Stomach (tissue), 8 donors: ENCODE measurements at regions not wholly inside any gene's neighbourhood (a gene's known extent, or its start where the extent isn't known, plus 50 kb on each side); places are given as distances from the start of the nearest gene placed in this dataset.

ENCODE experiments used
- DNase-seq, 2 donors: peaks; one replicate each; pipeline versions ENCODE4 v3.0.0 to v3.0.0-alpha.2; 2013 to 2019
- H3K27ac ChIP-seq, 5 donors: fragments of 200-600 bp in 4 of 5; sonication (generic) in 4 of 5; one replicate each; pipeline ENCODE4 v1.5.1; 2013 to 2019; ENCODE audit warnings: mild to moderate bottlenecking in 1 of 5, moderate library complexity in 1 of 5
- H3K27me3 ChIP-seq, 3 donors: fragments of 200-600 bp; sonication (generic); one replicate each; pipeline ENCODE4 v1.5.1; 2017 to 2019; ENCODE audit warnings: mixed run types in 1 of 3
- H3K36me3 ChIP-seq, 4 donors: fragments of 200-600 bp; sonication (generic); 1 replicate in 3 of 4; 2 replicates in 1 of 4; pipeline ENCODE4 v1.5.1; 2016 to 2019
- H3K4me1 ChIP-seq, 4 donors: fragments of 200-600 bp; sonication (generic); one replicate each; pipeline ENCODE4 v1.5.1; 2016 to 2019
- H3K4me3 ChIP-seq, 4 donors: fragments of 200-600 bp; sonication (generic) in 3 of 4; one replicate each; pipeline ENCODE4 v1.5.1; 2016 to 2019; ENCODE audit warnings: mild to moderate bottlenecking in 1 of 4
- H3K9me3 ChIP-seq, 4 donors: fragments of 200-600 bp; sonication (generic); one replicate each; pipeline ENCODE4 v1.5.1; 2016 to 2019
- EP300 ChIP-seq: sonication (generic); formaldehyde crosslinking; IDR thresholded peaks from one replicate; pipeline ENCODE4 v1.6.1; 2017; ENCODE audit warnings: antibody characterized with exemption
- POLR2A ChIP-seq, 4 donors: fragments of 450-650 bp; IDR thresholded peaks; one replicate each; pipeline ENCODE4 v1.6.1; 2016; ENCODE audit warnings: antibody characterized with exemption in 4 of 4, control low read depth in 2 of 4, mild to moderate bottlenecking in 1 of 4, moderate library complexity in 1 of 4
- POLR2AphosphoS5 ChIP-seq, 3 donors: sonication (generic); formaldehyde crosslinking; IDR thresholded peaks; one replicate each; pipeline ENCODE4 v1.6.1; 2016; ENCODE audit warnings: antibody characterized with exemption in 3 of 3
- WGBS, 5 donors: extraction: QIAGEN DNeasy Blood & Tissue Kit in 3 of 5; methylation state at CpG; one replicate each; pipeline versions ENCODE4 v1.1.5 to v1.1.7; 2013 to 2018; 5-methylcytosine and 5-hydroxymethylcytosine counted together
- intact Hi-C: fragments of 100-400 bp; cut with DNase I; formaldehyde crosslinking; loops from one replicate; pipeline ENCODE4 v1.15.1; 2023; ENCODE audit warnings: low total_unique reads
- TF ChIP-seq, protein P1 (sequence below), 7 experiments: fragments of 450-650 bp in 4 of 7; fragments of 200-600 bp in 3 of 7; sonication (generic) in 3 of 7; IDR thresholded peaks; one replicate each; pipeline ENCODE4 v1.5.1; 2016 to 2019; ENCODE audit warnings: antibody characterized with exemption in 7 of 7, control low read depth in 2 of 7, mild to moderate bottlenecking in 1 of 7
- donor health status: healthy with polysubstance abuse.
- donor health status: Bipolar disorder and iron deficiency.
- donor health status: healthy.

DNA sequence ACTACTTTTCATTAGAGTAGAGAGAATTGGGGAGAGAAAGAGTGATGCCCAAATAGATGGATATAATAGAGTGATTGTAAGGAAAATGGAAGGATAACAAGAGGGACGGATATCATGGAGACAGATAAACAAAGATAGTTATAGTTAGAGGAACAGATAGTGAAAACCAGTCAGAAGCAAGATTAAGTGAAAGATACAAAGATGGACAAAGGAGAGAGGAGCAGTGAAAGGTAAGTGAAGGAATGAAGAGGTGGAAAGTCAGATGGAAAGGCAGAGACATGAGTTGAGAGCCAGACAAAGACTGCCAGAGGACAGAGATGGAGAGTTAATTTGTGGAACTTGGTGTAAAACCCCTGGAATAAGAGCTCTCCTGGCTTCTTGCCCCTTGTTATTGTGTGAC lies 59.2 kb upstream of the CISTR start:
- TF ChIP-seq POLR2AphosphoS5 (IDR thresholded peaks at IDR 0.05) (no peak), EP300 (no peak), POLR2A (IDR thresholded peaks at IDR 0.05) (no peak)
- H3K4me3 ChIP-seq, result no peak overlapping the region
- intact Hi-C loops, result no loop called here
- H3K27ac ChIP-seq, result no peak overlapping the region
- DNase-seq, result no peak
- no peaks in the 10 kb centered on the region for H3K9me3 ChIP-seq
- H3K4me1 ChIP-seq, result no peaks in the 10 kb centered on the region
- peaks cover 0 to 71% (median 21%) of the 10 kb centered on the region in 3 donors for H3K27me3 ChIP-seq
- WGBS, 5 donors, result 64 to 80% (median 76%) methylated on average over 1 of the region's 1 CpG
- no peaks in the 10 kb centered on the region for H3K36me3 ChIP-seq

DNA sequence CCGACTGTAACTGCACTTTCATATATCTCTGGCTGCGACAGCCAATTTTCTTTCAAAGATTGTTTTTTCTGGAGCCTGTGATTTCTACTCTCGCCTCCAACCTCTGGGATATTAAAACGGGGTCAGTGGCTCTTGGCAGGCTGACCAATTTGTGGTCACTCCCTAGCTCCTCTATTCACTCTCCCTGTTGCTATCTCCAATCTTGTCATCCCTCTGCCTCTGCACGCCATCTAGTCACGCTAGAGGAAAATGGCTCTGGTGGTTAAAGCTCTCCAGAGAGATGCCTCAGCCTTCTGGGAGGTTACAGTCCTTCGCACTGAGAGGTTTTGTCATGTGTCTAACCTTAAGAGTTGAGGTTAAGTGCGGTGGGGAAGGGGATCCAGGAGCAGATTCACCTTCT lies 59.8 kb upstream of the CISTR start:
- Histone ChIP-seq H3K36me3 (no peaks in the 10 kb centered on the region), H3K9me3 (no peaks in the 10 kb centered on the region), H3K27ac (no peak overlapping the region), H3K4me1 (no peaks in the 10 kb centered on the region), H3K27me3 (peaks cover 0 to 76% (median 23%) of the 10 kb centered on the region in 3 donors), H3K4me3 (no peak overlapping the region)
- WGBS, 5 donors, result 61 to 71% (median 68%) methylated on average over 8 of the region's 8 CpGs
- no peak for DNase-seq
- intact Hi-C loops, result no loop called here
- TF ChIP-seq EP300 (no peak), POLR2AphosphoS5 (IDR thresholded peaks at IDR 0.05) (no peak), POLR2A (IDR thresholded peaks at IDR 0.05) (no peak)
- TF ChIP-seq, protein P1, sequence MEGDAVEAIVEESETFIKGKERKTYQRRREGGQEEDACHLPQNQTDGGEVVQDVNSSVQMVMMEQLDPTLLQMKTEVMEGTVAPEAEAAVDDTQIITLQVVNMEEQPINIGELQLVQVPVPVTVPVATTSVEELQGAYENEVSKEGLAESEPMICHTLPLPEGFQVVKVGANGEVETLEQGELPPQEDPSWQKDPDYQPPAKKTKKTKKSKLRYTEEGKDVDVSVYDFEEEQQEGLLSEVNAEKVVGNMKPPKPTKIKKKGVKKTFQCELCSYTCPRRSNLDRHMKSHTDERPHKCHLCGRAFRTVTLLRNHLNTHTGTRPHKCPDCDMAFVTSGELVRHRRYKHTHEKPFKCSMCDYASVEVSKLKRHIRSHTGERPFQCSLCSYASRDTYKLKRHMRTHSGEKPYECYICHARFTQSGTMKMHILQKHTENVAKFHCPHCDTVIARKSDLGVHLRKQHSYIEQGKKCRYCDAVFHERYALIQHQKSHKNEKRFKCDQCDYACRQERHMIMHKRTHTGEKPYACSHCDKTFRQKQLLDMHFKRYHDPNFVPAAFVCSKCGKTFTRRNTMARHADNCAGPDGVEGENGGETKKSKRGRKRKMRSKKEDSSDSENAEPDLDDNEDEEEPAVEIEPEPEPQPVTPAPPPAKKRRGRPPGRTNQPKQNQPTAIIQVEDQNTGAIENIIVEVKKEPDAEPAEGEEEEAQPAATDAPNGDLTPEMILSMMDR (IDR thresholded peaks at IDR 0.05), result no peak

DNA sequence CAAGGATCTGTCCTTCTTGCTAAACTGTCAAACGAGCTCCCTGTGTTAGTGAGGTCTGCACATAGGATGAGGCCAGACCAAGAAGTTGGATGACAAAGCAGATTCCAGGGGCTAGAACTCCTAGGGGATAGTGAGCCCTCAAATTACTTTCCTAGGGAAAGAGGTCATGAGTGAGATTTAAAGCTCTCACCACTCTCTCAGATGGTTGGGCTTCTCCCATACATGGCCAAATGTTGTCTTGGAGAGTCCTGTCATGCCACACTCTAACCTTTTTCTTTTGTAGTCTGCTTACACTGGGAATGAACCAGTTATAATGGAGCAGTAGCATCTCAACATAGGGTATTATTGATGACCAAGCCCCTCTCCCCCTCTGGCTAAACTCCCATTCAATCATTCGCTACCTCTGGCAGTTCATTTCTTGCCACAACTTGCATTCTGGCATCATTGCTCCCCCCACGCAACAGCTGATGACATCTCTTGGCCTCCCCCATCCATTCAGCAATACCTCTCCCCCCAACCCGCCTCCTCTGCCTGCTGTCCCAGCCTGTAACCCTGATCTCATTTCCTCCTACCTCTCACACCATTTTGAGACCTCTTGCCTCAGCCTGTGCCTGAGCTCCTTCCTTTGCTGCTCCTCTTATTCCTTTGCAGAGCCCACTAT lies 64.7 kb upstream of the CISTR start:
- H3K9me3 ChIP-seq, result no peaks in the 10 kb centered on the region
- H3K4me1 ChIP-seq, result no peaks in the 10 kb centered on the region
- 73 to 81% (median 77%) methylated on average over 4 of the region's 4 CpGs for WGBS, 5 donors
- peaks cover 0 to 92% (median 23%) of the 10 kb centered on the region in 3 donors for H3K27me3 ChIP-seq
- no peaks in the 10 kb centered on the region for H3K36me3 ChIP-seq
- intact Hi-C loops, result no loop called here
- no peak for TF ChIP-seq POLR2AphosphoS5 (IDR thresholded peaks at IDR 0.05)
- no peak for TF ChIP-seq POLR2A (IDR thresholded peaks at IDR 0.05)
- no peak overlapping the region for H3K4me3 ChIP-seq
- no peak for DNase-seq
- no peak overlapping the region for H3K27ac ChIP-seq

DNA sequence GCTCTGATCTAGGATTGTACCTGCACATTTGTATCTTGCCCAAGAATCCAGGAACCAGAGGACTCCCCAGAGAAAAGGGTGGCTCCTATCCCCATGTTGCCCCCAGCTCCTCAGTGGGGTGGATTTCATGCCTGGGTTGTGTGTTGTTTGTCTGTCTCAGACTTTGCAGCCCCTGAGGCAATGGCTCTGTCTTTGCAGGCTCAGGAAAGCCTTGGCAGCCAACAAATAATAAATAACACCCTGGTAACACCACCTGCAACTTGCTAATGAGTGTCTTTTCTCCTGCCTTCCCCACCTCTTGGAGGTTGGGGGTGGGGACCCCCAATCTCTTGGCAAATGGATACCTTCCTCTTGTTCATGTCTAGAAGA lies 65.2 kb upstream of the CISTR start:
- Histone ChIP-seq H3K36me3 (no peaks in the 10 kb centered on the region), H3K9me3 (no peaks in the 10 kb centered on the region), H3K4me1 (no peaks in the 10 kb centered on the region), H3K27me3 (peaks cover 0 to 92% (median 23%) of the 10 kb centered on the region in 3 donors), H3K4me3 (no peak overlapping the region), H3K27ac (no peak overlapping the region)
- intact Hi-C loops, result no loop called here
- no peak for DNase-seq
- TF ChIP-seq POLR2AphosphoS5 (IDR thresholded peaks at IDR 0.05) (no peak), EP300 (no peak), POLR2A (IDR thresholded peaks at IDR 0.05) (no peak)
- TF ChIP-seq, protein P1 (IDR thresholded peaks at IDR 0.05), result no peak

DNA sequence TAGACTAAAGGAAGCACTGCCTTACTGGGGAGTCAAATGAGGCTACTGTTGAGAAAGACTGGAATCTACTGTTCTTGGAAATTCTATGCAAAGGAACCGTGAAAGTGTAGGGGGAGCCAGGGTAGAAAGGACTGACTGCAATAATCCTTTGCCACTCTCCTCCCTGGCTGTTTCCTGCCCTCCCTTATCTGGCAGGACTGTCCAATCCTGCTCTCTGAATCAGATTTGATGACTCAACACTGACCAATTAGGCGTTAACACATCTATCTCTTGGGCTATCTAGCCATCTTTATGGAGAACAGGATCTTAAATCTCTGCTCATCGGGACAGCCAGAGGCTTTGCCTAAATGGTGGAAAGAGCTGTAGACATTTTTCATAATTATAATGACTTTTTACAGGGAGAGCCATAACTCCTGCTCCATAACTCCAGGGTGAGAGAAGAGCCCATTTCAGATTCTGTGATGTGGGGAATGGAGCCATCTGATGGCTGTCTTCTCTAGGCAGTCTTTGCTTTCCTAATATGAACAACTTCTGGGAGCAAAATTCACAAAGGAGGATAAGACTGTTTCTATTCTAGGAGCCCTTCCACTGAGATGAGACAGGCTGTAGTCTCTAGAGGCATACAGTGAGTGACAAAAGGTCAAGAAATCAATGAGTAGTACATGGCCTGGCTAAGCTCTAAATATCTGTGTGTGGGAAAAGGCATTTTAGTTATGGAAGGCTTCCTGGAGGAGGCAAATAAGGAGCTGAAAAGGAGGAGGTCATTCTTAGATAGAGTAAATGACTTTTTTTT lies 68.9 kb upstream of the CISTR start:
- TF ChIP-seq EP300, result no peak
- TF ChIP-seq POLR2A (IDR thresholded peaks at IDR 0.05), result no peak
- TF ChIP-seq, protein P1 (IDR thresholded peaks at IDR 0.05), result no peak
- no peak for TF ChIP-seq POLR2AphosphoS5 (IDR thresholded peaks at IDR 0.05)
- no peaks in the 10 kb centered on the region for H3K36me3 ChIP-seq
- no peak for DNase-seq
- peaks cover 0 to 5% (median 0%) of the 10 kb centered on the region in 4 donors for H3K4me1 ChIP-seq
- H3K27ac ChIP-seq, result no peak overlapping the region
- H3K4me3 ChIP-seq, result no peak overlapping the region
- 70 to 86% (median 77%) methylated on average over 3 of the region's 3 CpGs for WGBS, 5 donors
- intact Hi-C loops, result no loop called here
- H3K27me3 ChIP-seq, result peaks cover 0 to 79% (median 19%) of the 10 kb centered on the region in 3 donors
- no peaks in the 10 kb centered on the region for H3K9me3 ChIP-seq
